DND-41 (cell line): ENCODE measurements at regions not wholly inside any gene's neighbourhood (a gene's known extent, or its start where the extent isn't known, plus 50 kb on each side); places are given as distances from the start of the nearest gene placed in this dataset.

Experiments
- EZH2 ChIP-seq: IDR thresholded peaks from 3 replicates; pipeline ENCODE4 v1.6.1; 2012; ENCODE audit warnings: borderline replicate concordance, low read depth, mild to moderate bottlenecking, moderate library complexity, low read length, inconsistent platforms; ENCODE audit not compliant: severe bottlenecking
- TF ChIP-seq, protein P1 (sequence below): IDR thresholded peaks from 2 replicates; pipeline ENCODE4 v1.5.1; 2012; ENCODE audit warnings: borderline replicate concordance, low read length, moderate library complexity, mild to moderate bottlenecking; ENCODE audit not compliant: poor library complexity, severe bottlenecking; ENCODE audit errors: extremely low read depth

DNA sequence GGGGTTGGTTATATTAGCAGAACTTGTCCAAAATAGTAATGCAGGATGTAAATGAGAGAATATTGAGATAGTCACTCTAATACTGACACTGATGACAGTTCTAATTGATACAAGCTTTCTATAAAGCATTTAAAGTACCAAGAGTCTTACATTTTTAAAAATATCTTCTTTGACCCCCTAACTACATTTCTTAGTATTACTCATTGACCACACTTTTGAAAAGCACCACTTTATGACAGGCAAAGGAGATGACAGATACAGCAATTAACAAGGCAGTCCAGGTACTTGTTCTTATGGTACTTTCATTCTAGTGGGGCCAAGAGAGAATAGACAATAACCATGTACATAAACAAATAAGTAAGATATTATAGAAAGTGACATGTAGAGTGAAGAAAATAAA lies 139.4 kb upstream of the EYA4 start:
- TF ChIP-seq EZH2: no peak
- TF ChIP-seq, protein P1, sequence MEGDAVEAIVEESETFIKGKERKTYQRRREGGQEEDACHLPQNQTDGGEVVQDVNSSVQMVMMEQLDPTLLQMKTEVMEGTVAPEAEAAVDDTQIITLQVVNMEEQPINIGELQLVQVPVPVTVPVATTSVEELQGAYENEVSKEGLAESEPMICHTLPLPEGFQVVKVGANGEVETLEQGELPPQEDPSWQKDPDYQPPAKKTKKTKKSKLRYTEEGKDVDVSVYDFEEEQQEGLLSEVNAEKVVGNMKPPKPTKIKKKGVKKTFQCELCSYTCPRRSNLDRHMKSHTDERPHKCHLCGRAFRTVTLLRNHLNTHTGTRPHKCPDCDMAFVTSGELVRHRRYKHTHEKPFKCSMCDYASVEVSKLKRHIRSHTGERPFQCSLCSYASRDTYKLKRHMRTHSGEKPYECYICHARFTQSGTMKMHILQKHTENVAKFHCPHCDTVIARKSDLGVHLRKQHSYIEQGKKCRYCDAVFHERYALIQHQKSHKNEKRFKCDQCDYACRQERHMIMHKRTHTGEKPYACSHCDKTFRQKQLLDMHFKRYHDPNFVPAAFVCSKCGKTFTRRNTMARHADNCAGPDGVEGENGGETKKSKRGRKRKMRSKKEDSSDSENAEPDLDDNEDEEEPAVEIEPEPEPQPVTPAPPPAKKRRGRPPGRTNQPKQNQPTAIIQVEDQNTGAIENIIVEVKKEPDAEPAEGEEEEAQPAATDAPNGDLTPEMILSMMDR: no peak
